OCI-LY1 (cell line): ENCODE measurements at regions not wholly inside any gene's neighbourhood (a gene's known extent, or its start where the extent isn't known, plus 50 kb on each side); places are given as distances from the start of the nearest gene placed in this dataset.

Experiments used
- H2AFZ ChIP-seq: fragments of 200-600 bp; sonication (generic), shearing (Covaris generic); 2 replicates; pipeline ENCODE4 v1.6.0; 2014; ENCODE audit warnings: antibody characterized with exemption, mild to moderate bottlenecking, low read length
- H3F3A ChIP-seq: fragments of 200-600 bp; sonication (generic), shearing (Covaris generic); 2 replicates; pipeline ENCODE4 v1.6.0; 2014; ENCODE audit warnings: mild to moderate bottlenecking, antibody characterized with exemption, low read length, moderate library complexity; ENCODE audit not compliant: insufficient read depth
- H3K27ac ChIP-seq: fragments of 200-600 bp; sonication (generic); 2 replicates; pipeline ENCODE4 v1.5.1; 2014; ENCODE audit warnings: low read length, mixed run types, mild to moderate bottlenecking, low read depth; ENCODE audit not compliant: poor library complexity, severe bottlenecking
- H3K27me3 ChIP-seq: fragments of 200-600 bp; sonication (generic); 2 replicates; pipeline ENCODE4 v1.6.0; 2014; ENCODE audit warnings: antibody characterized with exemption, mild to moderate bottlenecking, low read length, moderate library complexity; ENCODE audit not compliant: insufficient read depth
- H3K36me3 ChIP-seq: fragments of 200-600 bp; sonication (generic); 2 replicates; pipeline ENCODE4 v1.6.1; 2014; ENCODE audit warnings: mild to moderate bottlenecking, antibody characterized with exemption, low read length, moderate library complexity, mixed read lengths; ENCODE audit not compliant: insufficient read depth
- H3K4me1 ChIP-seq: fragments of 200-600 bp; sonication (generic); 2 replicates; pipeline ENCODE4 v1.5.1; 2014; ENCODE audit warnings: mild to moderate bottlenecking, low read length, moderate library complexity; ENCODE audit not compliant: insufficient read depth, severe bottlenecking
- H3K4me2 ChIP-seq: fragments of 200-600 bp; sonication (generic), shearing (Covaris generic); 2 replicates; pipeline ENCODE4 v1.6.1; 2014; ENCODE audit warnings: low read length
- H3K4me3 ChIP-seq: fragments of 200-600 bp; sonication (generic); 2 replicates; pipeline ENCODE4 v1.5.1; 2014; ENCODE audit warnings: low read length, low read depth, mild to moderate bottlenecking, mixed read lengths; ENCODE audit not compliant: poor library complexity, severe bottlenecking
- H3K79me2 ChIP-seq: fragments of 200-600 bp; shearing (Covaris generic); 2 replicates; pipeline ENCODE4 v1.6.1; 2016; ENCODE audit warnings: mixed run types, low read length, mixed read lengths; ENCODE audit not compliant: insufficient read depth
- H3K9ac ChIP-seq: fragments of 200-600 bp; sonication (generic), shearing (Covaris generic); 2 replicates; pipeline ENCODE4 v1.6.1; 2014; ENCODE audit warnings: mild to moderate bottlenecking, low read length, mixed read lengths
- H3K9me2 ChIP-seq: fragments of 200-600 bp; sonication (generic), shearing (Covaris generic); 2 replicates; pipeline ENCODE4 v1.6.1; 2014; ENCODE audit warnings: low read depth, mild to moderate bottlenecking, low read length, mixed read lengths
- H3K9me3 ChIP-seq: fragments of 200-600 bp; shearing (Covaris generic); 2 replicates; pipeline ENCODE4 v1.6.1; 2014; ENCODE audit warnings: low read length, mixed read lengths
- H4K20me1 ChIP-seq: fragments of 200-600 bp; sonication (generic), shearing (Covaris generic); 2 replicates; pipeline ENCODE4 v1.6.0; 2016; ENCODE audit warnings: mild to moderate bottlenecking, low read length; ENCODE audit not compliant: insufficient read depth
- CTCF ChIP-seq: fragments of 200-600 bp; sonication (generic), shearing (Covaris generic); IDR thresholded peaks from 2 replicates; pipeline ENCODE4 v1.5.1; 2017; ENCODE audit warnings: mild to moderate bottlenecking, antibody characterized with exemption, low read length, moderate library complexity, mixed read lengths
- EZH2 ChIP-seq: fragments of 200-600 bp; sonication (generic), shearing (Covaris generic); IDR thresholded peaks from 2 replicates; pipeline ENCODE4 v1.8.0; 2017; ENCODE audit warnings: borderline replicate concordance, mixed run types, mild to moderate bottlenecking, antibody characterized with exemption, low read length, moderate library complexity, mixed read lengths

GRCh38 chr9:79256691-79257213 lies 315.0 kb upstream of the TLE4 start:
- H4K20me1 ChIP-seq: no peaks in the 10 kb centered on the region
- no peak overlapping the region for H3K4me2 ChIP-seq
- no peaks in the 10 kb centered on the region for H3F3A ChIP-seq
- H3K9ac ChIP-seq: no peak overlapping the region
- H3K4me3 ChIP-seq: no peak overlapping the region
- no peaks in the 10 kb centered on the region for H3K79me2 ChIP-seq
- H3K9me2 ChIP-seq: no peaks in the 10 kb centered on the region
- H3K27me3 ChIP-seq: no peaks in the 10 kb centered on the region
- H3K9me3 ChIP-seq: no peaks in the 10 kb centered on the region
- TF ChIP-seq EZH2: no peak
- no peak for TF ChIP-seq CTCF
- H3K27ac ChIP-seq: no peak overlapping the region
- no peak overlapping the region for H2AFZ ChIP-seq
- no peaks in the 10 kb centered on the region for H3K4me1 ChIP-seq
- no peaks in the 10 kb centered on the region for H3K36me3 ChIP-seq

- H3K4me3 ChIP-seq: no peak overlapping the region
These were observed 314.5 kb upstream of the TLE4 start for GRCh38 chr9:79257228-79257781.

GRCh38 chr9:79257790-79258351 lies 313.9 kb upstream of the TLE4 start:
- Histone ChIP-seq H3K4me3 (no peak overlapping the region), H3K4me1 (no peaks in the 10 kb centered on the region), H3K4me2 (no peak overlapping the region)

More at GRCh38 chr9:79257228-79257781, 314.5 kb upstream of the TLE4 start:
- Histone ChIP-seq H3K9me3 (no peaks in the 10 kb centered on the region), H3K9ac (no peak overlapping the region), H3K36me3 (no peaks in the 10 kb centered on the region), H3K27ac (no peak overlapping the region), H3K79me2 (no peaks in the 10 kb centered on the region), H2AFZ (no peak overlapping the region), H3K9me2 (no peaks in the 10 kb centered on the region), H3K27me3 (no peaks in the 10 kb centered on the region), H3K4me2 (no peak overlapping the region), H3K4me1 (no peaks in the 10 kb centered on the region), H4K20me1 (no peaks in the 10 kb centered on the region), H3F3A (no peaks in the 10 kb centered on the region)
- no peak for TF ChIP-seq EZH2
- no peak for TF ChIP-seq CTCF

More at GRCh38 chr9:79257790-79258351, 313.9 kb upstream of the TLE4 start:
- H3K9ac ChIP-seq: no peak overlapping the region
- TF ChIP-seq EZH2 (no peak), CTCF (no peak)
- H3K9me2 ChIP-seq: no peaks in the 10 kb centered on the region
- no peaks in the 10 kb centered on the region for H3K9me3 ChIP-seq
- no peaks in the 10 kb centered on the region for H4K20me1 ChIP-seq
- no peak overlapping the region for H2AFZ ChIP-seq
- H3F3A ChIP-seq: no peaks in the 10 kb centered on the region
- no peaks in the 10 kb centered on the region for H3K27me3 ChIP-seq
- H3K79me2 ChIP-seq: no peaks in the 10 kb centered on the region
- no peak overlapping the region for H3K27ac ChIP-seq
- H3K36me3 ChIP-seq: no peaks in the 10 kb centered on the region
